GM19238 (cell line): ENCODE measurements at regions not wholly inside any gene's neighbourhood (a gene's known extent, or its start where the extent isn't known, plus 50 kb on each side); places are given as distances from the start of the nearest gene placed in this dataset.
"Not testable (repeated sequence)": the region's sequence is repeated elsewhere in the genome, so short reads cannot be mapped to it uniquely, and the experiment has no call there.

Experiments
- DNase-seq: peaks from one replicate; pipeline ENCODE4 v3.0.0; 2011; ENCODE audit warnings: low spot score; ENCODE audit not compliant: insufficient read length

DNA sequence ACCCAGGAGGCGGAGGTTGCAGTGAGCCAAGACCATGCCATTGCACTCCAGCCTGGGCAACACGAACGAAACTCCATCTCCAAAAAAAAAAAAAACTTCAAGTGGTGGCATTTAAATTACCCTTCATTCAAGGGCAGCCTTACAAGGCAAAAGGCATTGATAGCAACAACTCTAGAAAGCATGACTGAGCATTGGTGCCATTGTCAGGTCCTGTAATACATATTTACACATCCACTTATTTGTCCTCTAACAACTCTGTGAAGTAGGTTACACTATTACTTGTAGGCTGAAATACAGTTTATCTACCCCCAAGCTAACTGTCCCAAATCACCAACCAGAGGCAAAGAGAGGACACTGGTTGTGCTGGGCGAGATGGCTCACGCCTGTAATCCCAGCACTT, 52.7 kb upstream of the LARP1 start:
- DNase-seq, result no peak

DNA sequence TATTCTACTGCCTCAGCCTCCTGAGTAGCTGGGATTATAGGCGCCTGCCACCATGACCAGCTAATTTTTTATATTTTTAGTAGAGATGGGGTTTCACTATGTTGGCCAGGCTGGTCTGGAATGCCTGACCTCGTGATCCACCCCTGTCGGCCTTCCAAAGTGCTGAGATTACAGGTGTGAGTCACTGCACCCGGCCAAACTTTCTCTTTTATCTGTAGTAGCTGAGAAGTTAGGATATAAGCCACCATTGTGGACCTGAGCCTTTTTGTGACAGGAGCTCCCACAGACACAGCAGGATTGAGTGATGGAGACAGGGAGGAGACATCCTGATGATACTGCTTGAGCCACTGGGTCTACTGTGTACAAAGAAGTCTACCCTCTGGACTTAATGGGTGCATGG, 53.5 kb upstream of the LARP1 start:
- not testable (repeated sequence) for DNase-seq

DNA sequence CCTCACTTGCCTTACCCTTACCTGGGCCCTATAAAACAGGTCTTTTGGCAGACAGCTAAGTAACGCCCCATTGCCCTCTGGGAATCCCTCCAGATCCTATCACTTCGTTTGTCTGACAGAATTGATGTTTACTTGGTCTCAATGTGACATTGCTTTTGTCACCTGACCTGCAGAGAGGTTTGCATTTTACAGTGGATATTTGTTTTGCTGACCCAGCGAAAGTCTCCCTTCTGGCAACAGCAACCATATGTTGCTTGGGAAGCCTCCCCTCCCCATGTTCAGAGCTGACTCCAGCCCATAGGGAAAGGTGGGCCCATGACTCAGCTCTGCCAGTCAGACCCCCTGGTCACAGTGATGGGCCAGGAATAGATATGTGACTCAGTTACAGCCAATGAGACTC, 54.0 kb upstream of the LARP1 start:
- no peak for DNase-seq

DNA sequence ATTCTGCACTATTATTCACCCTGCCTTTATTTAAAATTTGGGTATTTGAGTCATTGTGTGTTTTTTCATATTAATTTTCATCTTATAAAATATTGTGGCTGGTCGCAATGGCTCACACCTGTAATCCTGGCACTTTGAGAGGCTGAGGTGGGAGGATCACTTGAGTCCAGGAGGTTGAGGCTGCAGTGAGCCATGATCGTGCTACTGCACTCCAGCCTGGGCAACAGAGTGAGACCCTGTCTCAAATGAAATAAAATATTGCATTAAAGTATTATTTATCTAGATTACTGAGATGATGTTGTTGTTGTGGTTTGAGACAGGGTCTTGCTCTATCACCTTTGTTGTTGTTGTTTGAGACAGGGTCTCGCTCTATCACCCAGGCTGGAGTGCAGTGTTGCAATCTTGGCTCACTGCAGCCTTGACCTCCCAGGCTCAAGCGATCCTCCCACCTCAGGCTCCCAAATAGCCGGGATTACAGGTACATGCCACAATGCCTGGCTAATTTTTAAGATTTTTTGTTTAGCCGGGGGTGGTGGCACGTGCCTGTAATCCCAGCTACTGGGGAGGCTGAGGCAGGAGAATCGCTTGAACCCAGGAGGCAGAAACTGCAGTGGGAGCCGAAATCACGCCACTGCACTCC, 54.8 kb upstream of the LARP1 start:
- not testable (repeated sequence) for DNase-seq

DNA sequence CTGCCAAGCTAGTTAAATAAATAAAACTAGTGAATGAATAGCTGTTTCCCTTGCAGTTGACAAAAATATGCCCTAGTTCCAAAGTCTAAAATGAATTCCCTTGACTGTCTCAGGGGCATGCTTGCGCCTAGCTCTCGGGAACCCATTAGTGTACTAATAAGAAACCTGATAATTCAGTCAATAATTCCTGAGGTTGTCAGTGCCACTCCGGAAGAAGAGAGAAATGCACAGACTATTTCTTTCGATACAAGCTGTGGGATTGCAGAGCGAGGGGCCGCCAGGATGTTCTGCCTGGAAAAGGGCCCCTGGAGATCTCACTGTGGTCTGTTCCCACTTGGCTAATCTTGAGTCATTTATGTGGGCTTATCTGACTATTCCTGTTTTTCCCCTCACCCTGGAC, 56.4 kb upstream of the LARP1 start:
- DNase-seq, result no peak

DNA sequence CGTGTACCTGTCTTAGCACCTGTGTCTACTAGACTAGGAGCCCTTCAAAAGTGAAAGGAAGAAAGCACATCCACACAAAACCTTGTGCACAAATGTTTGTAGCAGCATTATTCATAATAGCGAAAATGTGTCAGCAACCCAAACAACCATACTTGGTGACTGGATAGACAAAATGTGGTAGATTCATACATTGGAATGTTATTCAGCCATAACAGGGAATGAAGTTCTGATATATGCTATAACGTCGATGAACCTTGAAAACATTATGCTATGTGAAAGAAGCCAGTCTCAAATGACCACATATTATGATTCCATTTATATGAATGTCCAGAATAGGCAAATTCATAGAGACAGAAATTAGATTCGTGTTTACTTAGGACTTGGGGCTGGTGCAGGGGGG, 57.8 kb upstream of the LARP1 start:
- DNase-seq, result no peak

DNA sequence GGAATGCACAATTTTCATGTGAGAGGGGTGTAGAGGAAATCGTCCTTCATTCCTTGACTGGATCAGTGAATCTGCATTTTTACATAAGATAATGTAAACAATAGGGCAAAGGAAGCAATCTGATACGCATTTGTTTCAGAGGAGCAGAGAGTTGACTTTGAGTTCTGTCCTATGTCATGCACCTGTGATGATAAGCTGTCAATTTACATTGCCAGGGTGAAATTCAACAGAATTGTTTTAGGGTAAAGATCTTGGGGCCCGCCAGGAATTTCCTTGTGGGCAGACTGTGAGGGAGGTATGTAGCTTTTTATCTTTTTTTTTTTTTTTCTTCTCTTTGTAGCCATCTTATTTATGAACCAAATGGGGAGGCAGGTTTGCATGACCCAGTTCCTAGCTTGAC, 58.3 kb upstream of the LARP1 start:
- DNase-seq, result no peak

DNA sequence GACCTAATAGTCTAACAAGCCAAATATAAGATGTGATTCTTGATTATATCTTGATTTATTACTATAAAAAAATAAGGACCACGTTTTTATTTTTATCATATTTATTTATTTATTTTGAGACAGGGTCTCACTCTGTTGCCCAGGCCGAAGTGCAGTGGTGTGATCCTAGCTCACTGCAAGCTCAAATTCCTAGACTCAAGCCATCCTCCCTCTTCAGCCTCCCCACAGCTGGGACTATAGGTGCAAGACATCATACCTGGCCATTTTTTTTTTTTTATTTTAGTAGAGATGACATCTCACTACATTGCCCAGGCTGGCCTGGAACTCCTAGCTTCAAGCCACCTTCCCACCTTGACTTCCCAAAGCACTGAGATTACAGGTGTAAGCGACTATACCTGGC, 61.0 kb upstream of the LARP1 start:
- no peak for DNase-seq

DNA sequence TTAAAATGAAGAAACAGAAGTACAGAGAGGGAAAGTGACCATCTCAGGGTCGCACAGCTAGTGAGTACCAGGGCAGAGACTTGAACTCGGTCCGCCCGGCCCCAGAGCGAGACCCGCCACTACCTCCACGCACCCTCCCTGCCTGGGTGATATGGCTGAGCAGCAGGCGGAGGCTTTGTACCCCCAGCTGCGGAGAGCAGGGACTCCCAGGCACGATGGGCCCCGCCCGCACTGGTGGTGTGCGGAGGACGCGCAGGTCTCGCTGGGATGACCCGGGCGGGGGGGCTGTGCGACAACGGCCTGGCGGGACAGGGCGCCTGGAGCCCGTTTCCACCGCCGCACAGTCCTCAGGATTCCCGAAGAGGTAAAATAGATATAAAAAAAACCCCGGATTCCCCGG, 64.7 kb upstream of the LARP1 start:
- DNase-seq, result no peak

DNA sequence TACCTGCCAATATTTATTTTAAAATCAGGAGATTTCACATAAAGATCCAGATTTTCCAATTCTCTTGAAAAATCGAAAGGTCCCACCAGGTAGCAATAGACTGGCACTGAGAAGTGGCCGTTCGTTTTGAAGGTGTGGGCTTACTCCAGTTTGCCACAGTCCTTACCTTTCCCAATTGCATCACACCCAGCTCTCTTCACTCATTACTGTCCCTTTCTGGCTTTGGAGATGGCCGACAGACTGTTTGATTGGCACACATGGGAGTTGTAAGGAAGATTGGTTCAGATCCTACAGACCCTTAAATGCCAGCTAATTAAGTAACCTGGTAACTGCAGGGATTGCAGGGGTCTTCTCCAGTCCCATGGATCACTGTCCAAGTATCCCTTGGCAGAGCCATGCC, 68.7 kb upstream of the LARP1 start:
- DNase-seq, result no peak

DNA sequence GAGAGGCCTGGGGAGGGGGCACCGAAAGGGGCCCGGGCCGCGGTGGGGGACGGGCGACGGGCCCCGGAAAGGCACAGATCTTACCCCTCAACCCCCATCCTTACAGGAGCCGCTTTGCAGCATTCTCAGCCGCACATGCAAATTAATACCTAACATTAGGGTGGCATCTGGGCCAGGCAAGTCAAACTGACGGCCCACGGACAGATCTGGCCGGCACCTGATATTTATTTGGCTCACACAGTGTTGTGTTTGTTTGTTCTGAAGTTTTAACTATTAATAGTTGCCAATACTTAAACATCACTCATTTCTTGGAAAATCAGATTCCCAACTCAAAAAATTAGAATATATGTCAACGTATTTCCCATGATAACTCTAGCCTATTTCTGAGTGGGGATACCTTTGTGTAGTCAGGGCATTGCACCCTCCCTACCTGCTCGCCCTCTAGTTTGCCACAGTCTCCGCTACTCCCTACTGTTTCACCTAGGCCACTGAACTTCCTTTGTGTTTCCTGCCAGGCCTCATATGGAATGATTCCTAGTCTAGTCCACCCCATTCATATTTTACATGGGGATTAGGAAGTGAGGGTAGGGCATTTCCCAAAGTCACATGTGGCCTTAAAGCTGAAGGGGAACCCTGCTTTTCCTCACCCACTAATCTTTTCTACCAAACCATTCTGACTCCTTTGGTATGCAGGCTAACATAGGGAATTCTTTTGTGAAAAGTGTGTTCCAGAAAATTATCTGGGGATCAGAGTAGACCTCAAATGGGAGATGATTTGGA, 71.9 kb upstream of the LARP1 start:
- no peak for DNase-seq

DNA sequence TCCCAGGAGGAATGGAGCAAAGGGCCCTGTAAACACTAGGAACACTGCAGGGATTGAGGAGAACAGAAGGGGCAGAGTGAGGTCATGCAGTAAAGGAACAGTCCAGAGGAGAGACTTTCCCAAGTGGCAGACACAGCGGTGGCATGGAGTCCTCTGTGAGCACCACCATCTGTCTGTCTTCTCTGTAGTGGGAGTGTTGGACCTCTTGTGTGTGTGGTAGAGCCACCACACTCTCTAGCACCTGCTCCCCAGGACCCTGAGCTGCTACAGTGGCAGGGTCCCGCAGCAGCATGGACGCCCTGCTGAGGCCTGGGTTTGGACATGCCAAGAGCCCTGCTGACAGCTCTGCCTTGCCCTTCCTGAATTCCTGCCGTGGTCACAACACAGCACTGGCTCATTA, 75.7 kb upstream of the LARP1 start:
- DNase-seq, result no peak

DNA sequence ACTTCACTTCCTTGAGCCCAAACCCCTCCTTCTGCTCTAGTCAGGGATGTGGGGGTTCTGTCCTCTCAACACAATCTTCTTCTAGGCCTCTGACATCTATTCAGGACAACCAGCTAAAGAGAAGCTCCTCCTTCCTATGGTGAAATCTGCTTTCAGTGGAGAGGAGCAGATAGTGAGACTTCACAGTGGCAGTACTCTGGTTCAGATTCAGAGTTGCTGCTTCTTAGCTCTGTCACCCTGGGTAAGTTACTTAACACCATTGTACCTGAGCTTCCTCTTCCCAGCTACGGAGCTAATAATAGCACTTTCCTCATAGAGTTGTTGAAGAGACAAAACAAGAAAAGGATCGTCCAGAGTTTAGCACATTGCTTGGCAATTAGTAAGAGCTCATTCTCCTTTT, 77.3 kb upstream of the LARP1 start:
- DNase-seq, result no peak

DNA sequence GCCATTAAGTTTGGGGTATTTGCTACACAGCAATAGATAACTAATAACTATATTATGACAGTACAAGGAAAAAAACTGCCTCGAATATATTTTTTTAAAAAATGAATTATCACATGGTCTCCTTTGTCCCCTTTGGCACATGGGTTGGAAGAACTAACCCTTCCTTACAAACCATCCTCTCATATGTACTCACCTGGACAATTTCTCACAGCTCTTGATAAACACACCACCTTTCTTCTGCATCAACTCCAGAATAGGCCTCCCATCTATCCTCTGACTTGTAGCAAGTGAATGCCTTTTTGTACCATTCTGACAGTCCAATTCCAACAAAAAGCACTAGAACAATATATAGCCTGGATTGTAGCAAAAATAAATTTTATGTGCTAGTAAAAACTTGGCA, 78.7 kb upstream of the LARP1 start:
- no peak for DNase-seq

DNA sequence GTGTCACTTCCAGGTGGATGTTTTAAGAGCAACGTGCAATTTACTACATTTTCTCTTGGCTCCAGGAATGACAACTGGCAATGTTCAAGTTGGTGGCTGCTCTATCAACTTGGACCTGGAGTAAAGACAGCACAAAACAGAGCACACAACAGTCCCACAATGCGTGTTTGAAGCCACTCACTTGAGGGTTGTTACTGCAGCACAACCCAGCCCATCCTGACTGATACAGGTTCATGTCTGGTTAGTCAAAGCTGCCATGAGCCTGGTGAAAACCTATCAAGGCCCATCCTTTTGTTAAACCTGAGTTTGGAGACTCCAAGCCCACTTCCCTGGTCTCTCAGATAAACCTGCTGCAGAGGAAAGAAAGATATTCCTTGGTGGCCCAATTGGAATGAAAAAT, 81.1 kb upstream of the LARP1 start:
- DNase-seq, result no peak

DNA sequence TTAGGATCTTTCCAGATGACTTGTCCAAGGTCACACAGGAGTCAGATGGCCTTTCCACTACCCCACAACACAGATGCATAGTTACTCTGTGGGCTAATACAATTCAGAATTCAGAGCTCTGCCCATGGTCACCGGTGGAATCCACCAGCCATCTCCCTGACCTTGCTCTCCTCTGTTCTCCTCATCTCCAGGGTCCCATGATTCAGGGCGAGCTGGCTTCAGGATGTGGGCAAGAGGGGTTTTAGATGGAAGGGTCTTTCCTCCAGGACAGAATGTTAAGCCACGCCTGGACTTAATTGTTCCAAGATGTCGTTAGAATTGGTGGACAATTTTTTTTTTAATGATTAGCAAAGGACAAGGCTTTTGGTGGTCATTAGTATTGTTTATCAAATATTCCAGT, 81.7 kb upstream of the LARP1 start:
- no peak for DNase-seq

DNA sequence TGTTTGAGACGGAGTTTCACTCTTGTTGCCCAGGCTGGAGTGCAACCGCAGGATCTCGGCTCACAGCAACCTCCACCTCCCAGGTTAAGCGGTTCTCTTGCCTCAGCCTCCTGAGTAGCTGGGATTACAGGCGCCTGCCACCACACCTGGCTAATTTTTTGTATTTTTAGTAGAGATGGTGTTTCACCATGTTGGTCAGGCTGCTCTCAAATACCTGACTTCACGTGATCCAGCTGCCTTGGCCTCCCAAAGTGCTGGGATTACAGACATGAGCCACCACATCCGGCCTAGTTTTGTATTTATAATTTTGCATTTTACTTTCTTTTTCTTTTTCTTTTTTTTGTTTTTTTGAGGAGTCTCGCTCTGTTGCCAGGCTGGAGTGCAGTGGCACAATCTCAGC, 85.3 kb upstream of the LARP1 start:
- DNase-seq, result not testable (repeated sequence)

DNA sequence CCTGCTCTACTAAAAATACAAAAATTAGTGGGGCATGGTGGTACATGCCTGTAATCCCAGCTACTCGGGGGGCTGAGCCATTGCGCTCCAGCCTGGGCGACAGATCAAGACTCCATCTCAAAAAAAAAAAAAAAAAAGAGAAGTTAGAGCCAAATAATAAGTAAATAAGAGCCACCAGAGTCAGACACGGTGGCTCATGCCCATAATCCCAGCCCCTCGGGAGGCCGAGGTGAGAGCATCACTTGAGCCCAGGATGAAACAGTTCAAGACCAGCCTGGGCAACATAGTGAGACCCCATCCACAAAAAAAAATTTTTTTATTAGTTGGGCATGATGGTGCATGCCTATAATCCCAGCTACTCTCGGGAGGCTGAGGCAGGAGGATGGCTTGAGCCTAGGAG, 85.8 kb upstream of the LARP1 start:
- DNase-seq, result no peak

DNA sequence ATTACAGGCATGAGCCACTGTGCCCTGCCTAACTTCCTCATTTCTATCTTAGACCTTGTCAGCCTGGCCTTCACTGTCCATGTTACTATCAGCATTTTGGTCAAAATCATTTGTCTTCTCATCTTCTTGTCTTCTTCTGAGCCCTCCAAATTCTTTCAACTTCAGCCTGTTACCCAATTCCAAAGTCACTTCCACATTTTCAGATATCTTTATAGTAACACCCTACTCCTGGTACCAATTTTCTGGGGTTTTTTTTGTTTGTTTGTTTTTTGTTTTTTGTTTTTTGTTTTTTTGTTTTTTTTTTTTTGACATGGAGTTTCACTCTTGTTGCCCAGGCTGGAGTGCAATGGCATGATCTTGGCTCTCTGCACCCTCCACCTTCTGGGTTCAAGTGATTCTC, 90.3 kb upstream of the LARP1 start:
- no peak for DNase-seq

DNA sequence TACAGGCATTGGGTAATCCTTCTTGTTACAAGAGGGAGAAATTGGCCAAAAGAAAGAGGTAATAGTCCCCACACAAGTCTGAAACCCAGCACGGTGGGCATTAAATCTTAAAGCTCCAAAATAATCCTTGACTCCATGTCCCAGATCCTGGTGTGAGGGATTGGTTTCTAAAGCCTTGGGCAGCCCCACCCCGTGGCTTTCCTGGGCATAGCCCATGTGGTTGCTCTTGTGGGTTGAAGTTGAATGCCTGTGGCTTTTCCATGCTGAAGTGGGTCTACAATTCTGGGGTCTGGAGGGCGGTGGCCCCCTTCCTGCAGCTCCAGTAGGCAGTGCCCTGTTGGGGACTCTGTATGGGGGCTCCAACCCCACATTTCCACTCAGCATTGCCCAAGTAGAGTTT, 91.8 kb upstream of the LARP1 start:
- no peak for DNase-seq

DNA sequence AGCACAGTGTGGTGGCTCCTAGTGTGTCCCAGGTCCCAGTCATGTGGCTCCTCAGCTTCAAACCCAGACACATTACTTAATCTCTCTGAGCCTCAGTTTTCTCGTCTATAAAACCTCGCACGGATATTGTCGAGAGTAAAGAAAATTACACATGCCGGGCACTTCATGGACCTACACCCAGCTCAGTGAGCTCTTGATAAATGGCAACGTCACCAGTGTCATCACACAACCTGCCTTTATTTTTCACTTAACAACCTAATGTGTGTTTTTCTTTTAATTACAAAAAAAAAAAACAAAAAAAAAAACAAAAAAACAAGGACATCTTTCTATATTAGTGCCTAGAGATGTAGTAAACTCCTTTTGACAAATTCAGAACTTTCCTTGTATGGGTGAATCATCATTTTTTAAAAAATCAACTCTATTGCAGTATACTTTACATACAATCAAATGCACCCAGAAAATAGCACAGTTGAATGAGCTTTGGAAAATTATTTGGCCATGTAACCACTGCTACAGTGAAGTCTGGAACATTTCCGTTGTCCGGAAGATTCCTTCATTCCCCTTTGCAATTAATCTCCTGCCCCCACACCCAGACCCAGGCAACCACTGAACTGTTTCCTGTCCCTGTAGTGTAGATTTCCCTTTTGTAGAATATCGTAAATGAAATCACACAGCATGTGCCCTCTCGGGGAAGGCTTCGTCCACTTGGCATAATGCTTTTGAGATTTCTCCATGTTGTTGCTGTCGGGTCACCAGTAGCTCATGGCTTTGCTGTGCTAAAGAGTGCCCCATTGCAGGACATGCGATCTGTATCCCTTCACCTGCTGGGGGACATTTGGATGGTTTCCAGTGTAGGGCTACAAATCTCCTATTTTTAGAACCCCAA, 100.4 kb upstream of the LARP1 start:
- no peak for DNase-seq

DNA sequence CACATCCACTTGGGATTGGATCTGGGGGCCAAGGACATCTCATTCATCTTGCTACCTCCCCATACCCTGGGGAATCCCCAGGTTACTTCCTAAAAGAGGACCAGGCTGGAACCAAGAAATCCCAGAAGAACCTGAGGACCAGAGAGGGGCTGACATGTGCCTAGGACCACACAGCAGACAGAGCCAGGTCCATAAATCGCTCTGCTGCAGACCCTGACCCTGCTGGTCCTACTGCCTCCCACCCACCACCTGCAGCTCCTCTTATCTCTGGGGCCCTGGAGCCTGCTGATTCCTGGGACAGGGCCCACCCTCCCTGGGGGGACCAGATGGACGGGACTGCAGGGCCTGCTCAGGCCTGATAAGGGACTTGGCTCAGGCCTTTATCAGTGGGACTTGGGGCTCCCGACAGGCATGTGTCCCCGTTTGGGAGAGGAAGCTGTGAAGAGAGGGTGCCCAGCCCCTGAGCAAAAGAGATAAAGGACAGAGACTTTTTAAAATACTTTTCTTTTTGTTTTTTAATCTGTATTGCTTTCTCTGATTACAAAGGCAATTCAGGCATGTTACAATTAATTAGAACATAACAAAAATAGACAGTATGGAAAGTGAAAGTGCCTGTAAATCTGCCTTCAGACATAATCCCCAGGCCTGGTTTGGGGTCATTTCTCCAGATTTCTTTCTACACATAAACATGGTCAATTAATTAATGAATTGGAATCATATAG, 101.3 kb upstream of the LARP1 start:
- DNase-seq, result no peak
